Activated naive CD4-positive, alpha-beta T cell treated with anti-CD3 and anti-CD28 coated beads for 36 hours (primary cell): ENCODE measurements at regions not wholly inside any gene's neighbourhood (a gene's known extent, or its start where the extent isn't known, plus 50 kb on each side); places are given as distances from the start of the nearest gene placed in this dataset.

Source experiments
- CTCF ChIA-PET: fragments of 350-600 bp; sonication (Branson Sonifier 250); formaldehyde crosslinking; loops from one replicate; lab custom pipeline; 2021; ENCODE audit warnings: antibody characterized with exemption; lab: Charles Lee
- DNase-seq: peaks from one replicate; pipeline ENCODE4 v3.0.0-alpha.2; 2020
- H3K27ac Mint-ChIP-seq: one replicate; pipeline ENCODE4 v1.8.0; 2021; ENCODE audit warnings: mild to moderate bottlenecking, mixed read lengths
- H3K27me3 Mint-ChIP-seq: one replicate; pipeline ENCODE4 v1.8.0; 2021; ENCODE audit warnings: low read depth, mixed read lengths
- H3K36me3 Mint-ChIP-seq: one replicate; pipeline ENCODE4 v1.8.0; 2021; ENCODE audit warnings: low read depth, mixed read lengths
- H3K4me1 Mint-ChIP-seq: one replicate; pipeline ENCODE4 v1.8.0; 2021; ENCODE audit warnings: low read depth, mixed read lengths
- H3K4me3 Mint-ChIP-seq: one replicate; pipeline ENCODE4 v1.8.0; 2021; ENCODE audit warnings: mild to moderate bottlenecking, moderate library complexity, mixed read lengths
- H3K9me3 Mint-ChIP-seq: one replicate; pipeline ENCODE4 v1.8.0; 2021; ENCODE audit warnings: mixed read lengths
- intact Hi-C: fragments of 100-400 bp; cut with micrococcal nuclease; formaldehyde crosslinking; loops from one replicate; pipeline ENCODE4 v1.15.1; 2023

GRCh38 chr9:73838871-73839270, 658.3 kb upstream of the RORB start:
- no peak for DNase-seq
- H3K27me3 Mint-ChIP-seq, result no peaks in the 10 kb centered on the region
- no peaks in the 10 kb centered on the region for H3K36me3 Mint-ChIP-seq
- H3K27ac Mint-ChIP-seq, result no peak overlapping the region
- CTCF ChIA-PET, result no interaction called here
- H3K4me1 Mint-ChIP-seq, result no peaks in the 10 kb centered on the region
- no peak overlapping the region for H3K4me3 Mint-ChIP-seq
- intact Hi-C loops, result no loop called here
- no peaks in the 10 kb centered on the region for H3K9me3 Mint-ChIP-seq

GRCh38 chr9:73839471-73839870, 657.7 kb upstream of the RORB start:
- no peak for DNase-seq
- no peaks in the 10 kb centered on the region for H3K27me3 Mint-ChIP-seq

GRCh38 chr9:73841018-73841417, 656.1 kb upstream of the RORB start:
- intact Hi-C loops, result no loop called here
- Mint-ChIP-seq H3K27ac (no peak overlapping the region), H3K4me3 (no peak overlapping the region), H3K9me3 (no peaks in the 10 kb centered on the region), H3K36me3 (no peaks in the 10 kb centered on the region), H3K4me1 (no peaks in the 10 kb centered on the region), H3K27me3 (no peaks in the 10 kb centered on the region)
- DNase-seq, result no peak
- CTCF ChIA-PET, result no interaction called here

More at GRCh38 chr9:73839471-73839870, 657.7 kb upstream of the RORB start:
- no peaks in the 10 kb centered on the region for H3K9me3 Mint-ChIP-seq
- CTCF ChIA-PET, result no interaction called here
- H3K4me3 Mint-ChIP-seq, result no peak overlapping the region
- H3K27ac Mint-ChIP-seq, result no peak overlapping the region
- no peaks in the 10 kb centered on the region for H3K36me3 Mint-ChIP-seq
- no peaks in the 10 kb centered on the region for H3K4me1 Mint-ChIP-seq
- intact Hi-C loops, result no loop called here

GRCh38 chr9:73844135-73844534, 653.0 kb upstream of the RORB start:
- H3K4me1 Mint-ChIP-seq, result no peaks in the 10 kb centered on the region
- H3K9me3 Mint-ChIP-seq, result no peaks in the 10 kb centered on the region
- no peak overlapping the region for H3K4me3 Mint-ChIP-seq
- no peaks in the 10 kb centered on the region for H3K36me3 Mint-ChIP-seq
- no peak for DNase-seq
- intact Hi-C loops, result no loop called here
- no peak overlapping the region for H3K27ac Mint-ChIP-seq
- no peaks in the 10 kb centered on the region for H3K27me3 Mint-ChIP-seq
- CTCF ChIA-PET, result no interaction called here

- H3K27me3 Mint-ChIP-seq, result no peaks in the 10 kb centered on the region
- H3K4me3 Mint-ChIP-seq, result no peak overlapping the region
- H3K9me3 Mint-ChIP-seq, result peaks cover 2% of the 10 kb centered on the region
- no peaks in the 10 kb centered on the region for H3K36me3 Mint-ChIP-seq
- H3K4me1 Mint-ChIP-seq, result no peaks in the 10 kb centered on the region
- no peak for DNase-seq
- H3K27ac Mint-ChIP-seq, result no peak overlapping the region
- CTCF ChIA-PET, result no interaction called here
- intact Hi-C loops, result no loop called here
Observed at GRCh38 chr9:73845539-73845938, 651.6 kb upstream of the RORB start.

GRCh38 chr9:73845954-73846690, 651.0 kb upstream of the RORB start:
- Mint-ChIP-seq H3K27ac (no peak overlapping the region), H3K36me3 (no peaks in the 10 kb centered on the region), H3K27me3 (no peaks in the 10 kb centered on the region), H3K4me3 (no peak overlapping the region), H3K4me1 (no peaks in the 10 kb centered on the region), H3K9me3 (peaks cover 2% of the 10 kb centered on the region)
- CTCF ChIA-PET, result no interaction called here
- intact Hi-C loops, result no loop called here
- DNase-seq, result no peak

GRCh38 chr9:73847536-73847935, 649.6 kb upstream of the RORB start:
- Mint-ChIP-seq H3K27me3 (no peaks in the 10 kb centered on the region), H3K27ac (no peak overlapping the region), H3K4me3 (no peak overlapping the region), H3K9me3 (peaks cover 2% of the 10 kb centered on the region), H3K36me3 (no peaks in the 10 kb centered on the region), H3K4me1 (no peaks in the 10 kb centered on the region)
- no peak for DNase-seq
- CTCF ChIA-PET, result no interaction called here
- intact Hi-C loops, result no loop called here

- H3K27me3 Mint-ChIP-seq, result no peaks in the 10 kb centered on the region
- no peaks in the 10 kb centered on the region for H3K36me3 Mint-ChIP-seq
- H3K4me3 Mint-ChIP-seq, result no peak overlapping the region
- H3K27ac Mint-ChIP-seq, result no peak overlapping the region
- no peaks in the 10 kb centered on the region for H3K4me1 Mint-ChIP-seq
- CTCF ChIA-PET, result no interaction called here
- no peak for DNase-seq
- peaks cover 2% of the 10 kb centered on the region for H3K9me3 Mint-ChIP-seq
- intact Hi-C loops, result no loop called here
Observed at GRCh38 chr9:73853549-73853948, 643.6 kb upstream of the RORB start.

DNA sequence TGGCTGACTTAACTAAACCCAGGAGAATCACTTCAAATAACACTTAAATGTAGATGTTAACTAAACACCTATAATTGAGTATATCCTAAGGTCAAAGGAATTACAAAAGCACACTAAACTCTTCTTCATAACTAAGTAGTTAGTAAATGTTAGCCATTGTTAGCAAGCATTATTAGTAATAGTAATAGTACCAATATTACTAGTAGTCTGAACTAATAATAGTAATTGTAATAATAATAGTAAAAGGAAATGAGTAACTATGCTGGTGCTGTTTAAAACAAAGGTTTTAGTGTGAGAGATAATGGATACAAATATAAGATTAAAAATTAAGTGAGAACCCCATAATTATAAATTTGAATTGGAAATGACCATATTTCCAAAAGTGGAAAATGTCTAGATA, 641.9 kb upstream of the RORB start:
- no peak for DNase-seq

GRCh38 chr9:73863924-73864323, 633.2 kb upstream of the RORB start:
- no peaks in the 10 kb centered on the region for H3K27me3 Mint-ChIP-seq
- H3K4me3 Mint-ChIP-seq, result no peak overlapping the region
- CTCF ChIA-PET, result no interaction called here
- H3K36me3 Mint-ChIP-seq, result no peaks in the 10 kb centered on the region
- intact Hi-C loops, result no loop called here
- H3K4me1 Mint-ChIP-seq, result no peaks in the 10 kb centered on the region
- peaks cover 4% of the 10 kb centered on the region for H3K9me3 Mint-ChIP-seq
- DNase-seq, result no peak
- H3K27ac Mint-ChIP-seq, result no peak overlapping the region

More for the DNA sequence above, 641.9 kb upstream of the RORB start:
- Mint-ChIP-seq H3K4me1 (no peaks in the 10 kb centered on the region), H3K27ac (no peak overlapping the region), H3K9me3 (peaks cover 2% of the 10 kb centered on the region), H3K4me3 (no peak overlapping the region), H3K27me3 (no peaks in the 10 kb centered on the region), H3K36me3 (no peaks in the 10 kb centered on the region)
- CTCF ChIA-PET, result no interaction called here
- intact Hi-C loops, result no loop called here

GRCh38 chr9:73866451-73866850, 630.7 kb upstream of the RORB start:
- Mint-ChIP-seq H3K4me1 (no peaks in the 10 kb centered on the region), H3K27me3 (no peaks in the 10 kb centered on the region), H3K4me3 (no peak overlapping the region), H3K27ac (no peak overlapping the region), H3K36me3 (no peaks in the 10 kb centered on the region), H3K9me3 (peaks cover 4% of the 10 kb centered on the region)
- intact Hi-C loops, result no loop called here
- no peak for DNase-seq
- CTCF ChIA-PET, result no interaction called here

DNA sequence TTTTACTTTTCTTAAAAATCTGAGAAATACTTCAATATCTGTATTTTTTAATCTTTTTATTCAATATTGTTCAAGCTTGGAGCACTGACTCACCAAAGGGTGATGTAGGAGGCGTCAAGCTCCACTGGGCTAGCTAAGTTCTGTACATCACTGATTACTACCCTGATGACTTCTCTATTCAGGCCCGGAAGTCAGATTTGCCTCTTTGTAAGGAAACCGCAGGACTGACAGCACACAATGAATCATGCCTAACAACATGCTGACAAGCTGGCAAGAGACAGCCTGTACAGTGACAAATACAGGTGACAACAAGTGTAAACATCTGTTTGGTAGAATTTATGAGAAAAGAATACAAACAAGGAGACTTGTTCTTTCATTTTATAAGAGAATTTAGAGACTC, 627.9 kb upstream of the RORB start:
- Mint-ChIP-seq H3K4me1 (no peaks in the 10 kb centered on the region), H3K36me3 (no peaks in the 10 kb centered on the region), H3K9me3 (no peaks in the 10 kb centered on the region), H3K27ac (no peak overlapping the region), H3K4me3 (no peak overlapping the region), H3K27me3 (no peaks in the 10 kb centered on the region)
- intact Hi-C loops, result no loop called here
- DNase-seq, result peak; percentile 39
- CTCF ChIA-PET, result no interaction called here

DNA sequence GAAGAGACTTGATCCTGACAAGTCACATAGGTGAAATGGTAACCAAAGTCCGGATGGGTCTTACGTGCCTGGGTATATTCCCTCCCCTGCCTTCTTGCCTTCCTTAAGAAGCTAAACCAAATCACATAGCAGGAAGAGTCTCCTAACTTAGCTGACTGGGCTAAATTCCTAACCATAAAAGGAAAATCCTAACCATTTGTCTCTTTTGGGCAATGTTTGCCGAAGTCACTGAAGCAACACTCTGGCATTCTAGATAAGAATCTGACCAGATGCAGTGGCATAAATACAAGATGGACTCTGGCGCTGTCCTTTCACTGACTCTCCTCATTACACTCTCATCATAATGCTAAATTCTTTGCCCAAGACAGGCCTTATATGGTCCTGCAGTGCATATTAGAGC, 625.5 kb upstream of the RORB start:
- no peaks in the 10 kb centered on the region for H3K36me3 Mint-ChIP-seq
- intact Hi-C loops, result no loop called here
- H3K4me3 Mint-ChIP-seq, result no peak overlapping the region
- H3K4me1 Mint-ChIP-seq, result no peaks in the 10 kb centered on the region
- DNase-seq, result no peak
- no peaks in the 10 kb centered on the region for H3K27me3 Mint-ChIP-seq
- CTCF ChIA-PET, result no interaction called here
- H3K27ac Mint-ChIP-seq, result no peak overlapping the region
- no peaks in the 10 kb centered on the region for H3K9me3 Mint-ChIP-seq
